Uterus (tissue), 2 donors: ENCODE measurements at regions not wholly inside any gene's neighbourhood (a gene's known extent, or its start where the extent isn't known, plus 50 kb on each side); places are given as distances from the start of the nearest gene placed in this dataset.

ENCODE experiments used
- CTCF ChIP-seq, 4 experiments: fragments of 200-600 bp in 2 of 4; fragments of 450-650 bp in 2 of 4; sonication (generic) in 2 of 4; IDR thresholded peaks; one replicate each; pipeline ENCODE4 v1.5.1; 2016 to 2019; ENCODE audit warnings: antibody characterized with exemption in 4 of 4, mild to moderate bottlenecking in 2 of 4, moderate library complexity in 1 of 4
- POLR2A ChIP-seq, 2 donors: fragments of 450-650 bp; IDR thresholded peaks; one replicate each; pipeline ENCODE4 v1.6.1; 2016; ENCODE audit warnings: antibody characterized with exemption in 2 of 2, mild to moderate bottlenecking in 1 of 2, moderate library complexity in 1 of 2

GRCh38 chr16:73572135-73572828 is 524.4 kb upstream of the ZFHX3 start:
- no peak for TF ChIP-seq CTCF (IDR thresholded peaks at IDR 0.05)
- TF ChIP-seq POLR2A (IDR thresholded peaks at IDR 0.05) = no peak
